Muscle of back (tissue), 3 donors: ENCODE measurements at regions not wholly inside any gene's neighbourhood (a gene's known extent, or its start where the extent isn't known, plus 50 kb on each side); places are given as distances from the start of the nearest gene placed in this dataset.

Source experiments
- DNase-seq, 3 donors: peaks; one replicate each; pipeline versions ENCODE4 v3.0.0 to v3.0.0-alpha.2; 2013

GRCh38 chr9:87446527-87446926 is 51.1 kb upstream of the DAPK1 start:
- no peak for DNase-seq

GRCh38 chr9:87447547-87448432 is 49.9 kb upstream of the DAPK1 start:
- DNase-seq = no peak
